SK-N-SH treated with all-trans-retinoic acid at 6 μM for 48 hours (cell line): ENCODE measurements at regions not wholly inside any gene's neighbourhood (a gene's known extent, or its start where the extent isn't known, plus 50 kb on each side); places are given as distances from the start of the nearest gene placed in this dataset.

Experiments
- ATAC-seq: fragments of 200-7000 bp; cut with Tn5 transposase; 3 replicates; pipeline ENCODE4 v1.9.1; 2020; ENCODE audit warnings: mild to moderate bottlenecking, moderate library complexity
- ARNTL ChIP-seq: fragments of 450-650 bp; formaldehyde crosslinking; IDR thresholded peaks from 2 replicates; pipeline ENCODE4 v1.5.0; 2020; ENCODE audit warnings: low read depth, mild to moderate bottlenecking, moderate library complexity, borderline replicate concordance
- BACH2 ChIP-seq: fragments of 250-450 bp; sonication (Bioruptor Pico); IDR thresholded peaks from 2 replicates; pipeline ENCODE4 v1.9.0; 2021; ENCODE audit warnings: mild to moderate bottlenecking, borderline replicate concordance
- CREB5 ChIP-seq: fragments of 250-450 bp; sonication (Bioruptor Pico); IDR thresholded peaks from 2 replicates; pipeline ENCODE4 v1.5.1; 2020; ENCODE audit warnings: low read depth, mild to moderate bottlenecking, moderate library complexity
- CSDC2 ChIP-seq: fragments of 250-450 bp; sonication (Bioruptor Pico); IDR thresholded peaks from 2 replicates; pipeline ENCODE4 v1.5.0; 2020; ENCODE audit warnings: mild to moderate bottlenecking, moderate library complexity
- CSRNP3 ChIP-seq: fragments of 250-450 bp; sonication (Bioruptor Pico); IDR thresholded peaks from 2 replicates; pipeline ENCODE4 v1.5.1; 2021; ENCODE audit warnings: mild to moderate bottlenecking, moderate library complexity
- GLIS3 ChIP-seq: fragments of 250-450 bp; sonication (Bioruptor Pico); IDR thresholded peaks from 2 replicates; pipeline ENCODE4 v1.5.0; 2020; ENCODE audit warnings: mild to moderate bottlenecking, moderate library complexity
- OSR1 ChIP-seq: fragments of 250-450 bp; sonication (Bioruptor Pico); IDR thresholded peaks from 2 replicates; pipeline ENCODE4 v1.8.0; 2022; ENCODE audit warnings: moderate library complexity, mild to moderate bottlenecking, inconsistent platforms
- PATZ1 ChIP-seq: fragments of 250-450 bp; sonication (Bioruptor Pico); IDR thresholded peaks from 2 replicates; pipeline ENCODE4 v1.8.0; 2020; ENCODE audit warnings: mild to moderate bottlenecking, moderate library complexity, borderline replicate concordance
- POU6F1 ChIP-seq: fragments of 250-450 bp; sonication (Bioruptor Pico); IDR thresholded peaks from 2 replicates; pipeline ENCODE4 v1.8.0; 2021; ENCODE audit warnings: low read depth, mild to moderate bottlenecking, moderate library complexity, borderline replicate concordance
- PPARA ChIP-seq: fragments of 250-450 bp; sonication (Bioruptor Pico); IDR thresholded peaks from 2 replicates; pipeline ENCODE4 v1.5.0; 2020; ENCODE audit warnings: mild to moderate bottlenecking, borderline replicate concordance
- RARB ChIP-seq: fragments of 250-450 bp; sonication (Bioruptor Pico); IDR thresholded peaks from 2 replicates; pipeline ENCODE4 v1.8.0; 2021; ENCODE audit warnings: mild to moderate bottlenecking, moderate library complexity
- SNAI2 ChIP-seq: fragments of 250-450 bp; sonication (Bioruptor Pico); IDR thresholded peaks from 2 replicates; pipeline ENCODE4 v1.5.0; 2020; ENCODE audit warnings: mild to moderate bottlenecking, moderate library complexity
- TCF4 ChIP-seq: fragments of 250-450 bp; sonication (Bioruptor Pico); IDR thresholded peaks from 2 replicates; pipeline ENCODE4 v1.8.0; 2021; ENCODE audit warnings: mild to moderate bottlenecking, moderate library complexity, borderline replicate concordance
- TOX ChIP-seq: fragments of 250-450 bp; sonication (Bioruptor Pico); IDR thresholded peaks from 2 replicates; pipeline ENCODE4 v1.8.0; 2021; ENCODE audit warnings: mild to moderate bottlenecking, moderate library complexity, borderline replicate concordance
- TSHZ2 ChIP-seq: fragments of 250-450 bp; sonication (Bioruptor Pico); IDR thresholded peaks from 2 replicates; pipeline ENCODE4 v1.5.0; 2020; ENCODE audit warnings: mild to moderate bottlenecking, moderate library complexity
- ZC3H10 ChIP-seq: fragments of 250-450 bp; sonication (Bioruptor Pico); IDR thresholded peaks from 2 replicates; pipeline ENCODE4 v1.5.1; 2021; ENCODE audit warnings: mild to moderate bottlenecking, moderate library complexity
- ZFP3 ChIP-seq: fragments of 250-450 bp; sonication (Bioruptor Pico); IDR thresholded peaks from 2 replicates; pipeline ENCODE4 v1.5.0; 2020; ENCODE audit warnings: mild to moderate bottlenecking, moderate library complexity
- ZFP30 ChIP-seq: fragments of 450-650 bp; formaldehyde crosslinking; IDR thresholded peaks from 2 replicates; pipeline ENCODE4 v1.5.0; 2022; ENCODE audit warnings: mild to moderate bottlenecking, moderate library complexity
- ZNF565 ChIP-seq: fragments of 450-650 bp; formaldehyde crosslinking; conservative IDR thresholded peaks from 2 replicates; pipeline ENCODE4 v1.5.0; 2020; ENCODE audit warnings: low read depth, mild to moderate bottlenecking, moderate library complexity
- ZNF70 ChIP-seq: fragments of 450-650 bp; formaldehyde crosslinking; IDR thresholded peaks from 2 replicates; pipeline ENCODE4 v1.5.0; 2020; ENCODE audit warnings: mild to moderate bottlenecking, moderate library complexity
- ZNF8 ChIP-seq: fragments of 450-650 bp; formaldehyde crosslinking; IDR thresholded peaks from 2 replicates; pipeline ENCODE4 v1.5.0; 2020; ENCODE audit warnings: mild to moderate bottlenecking, moderate library complexity

GRCh38 chr20:6504826-6505225, 262.7 kb upstream of the BMP2 start:
- TF ChIP-seq PPARA (CRISPR knock-in tag), result no peak
- no peak for TF ChIP-seq SNAI2 (CRISPR knock-in tag)
- TF ChIP-seq GLIS3 (CRISPR knock-in tag), result no peak
- TF ChIP-seq CSDC2 (CRISPR knock-in tag), result no peak
- TF ChIP-seq OSR1 (CRISPR knock-in tag), result no peak
- TF ChIP-seq PATZ1, result no peak
- TF ChIP-seq TCF4, result no peak
- TF ChIP-seq ZC3H10, result no peak
- no peak for TF ChIP-seq CREB5 (CRISPR knock-in tag)
- TF ChIP-seq CSRNP3 (CRISPR knock-in tag), result no peak
- no peak for TF ChIP-seq POU6F1 (CRISPR knock-in tag)
- no peak for TF ChIP-seq ARNTL (CRISPR knock-in tag)
- TF ChIP-seq RARB (CRISPR knock-in tag), result no peak
- TF ChIP-seq ZFP30 (CRISPR knock-in tag), result no peak
- no peak for TF ChIP-seq ZNF70
- no peak for TF ChIP-seq ZNF8
- TF ChIP-seq ZNF565, result no peak
- no peak for TF ChIP-seq BACH2 (CRISPR knock-in tag)
- TF ChIP-seq ZFP3, result no peak
- ATAC-seq, result no peak

- no peak for TF ChIP-seq ZNF70
- no peak for TF ChIP-seq POU6F1 (CRISPR knock-in tag)
- TF ChIP-seq TSHZ2 (CRISPR knock-in tag), result no peak
- TF ChIP-seq ARNTL (CRISPR knock-in tag), result no peak
- no peak for TF ChIP-seq ZFP30 (CRISPR knock-in tag)
- no peak for TF ChIP-seq PATZ1
- TF ChIP-seq GLIS3 (CRISPR knock-in tag), result no peak
- no peak for TF ChIP-seq CREB5 (CRISPR knock-in tag)
- no peak for TF ChIP-seq BACH2 (CRISPR knock-in tag)
- no peak for TF ChIP-seq SNAI2 (CRISPR knock-in tag)
- no peak for TF ChIP-seq RARB (CRISPR knock-in tag)
- TF ChIP-seq TCF4, result no peak
- no peak for TF ChIP-seq TOX
- TF ChIP-seq, all 23 proteins: peak for 0
- ATAC-seq, result no peak
Measured at GRCh38 chr20:6504179-6504578, 263.3 kb upstream of the BMP2 start.
